HFFc6 (cell line): ENCODE measurements at regions not wholly inside any gene's neighbourhood (a gene's known extent, or its start where the extent isn't known, plus 50 kb on each side); places are given as distances from the start of the nearest gene placed in this dataset.
"Not testable (repeated sequence)": the region's sequence is repeated elsewhere in the genome, so short reads cannot be mapped to it uniquely, and the experiment has no call there.

Source experiments
- DNase-seq: peaks from one replicate; pipeline ENCODE4 v3.0.0-alpha.2; 2018
- H3K27ac Mint-ChIP-seq: 2 replicates; pipeline ENCODE4 v1.8.0; 2020; ENCODE audit warnings: mild to moderate bottlenecking, mixed read lengths
- H3K27me3 Mint-ChIP-seq: 2 replicates; pipeline ENCODE4 v1.8.0; 2021; ENCODE audit warnings: mild to moderate bottlenecking, moderate library complexity, mixed read lengths; ENCODE audit not compliant: insufficient read depth
- H3K36me3 Mint-ChIP-seq: 2 replicates; pipeline ENCODE4 v1.8.0; 2021; ENCODE audit warnings: low read depth, mixed read lengths
- H3K4me1 Mint-ChIP-seq: 2 replicates; pipeline ENCODE4 v1.8.0; 2020; ENCODE audit warnings: low read depth, mixed read lengths
- H3K4me3 Mint-ChIP-seq: 2 replicates; pipeline ENCODE4 v1.8.0; 2020; ENCODE audit warnings: mild to moderate bottlenecking, moderate library complexity, mixed read lengths
- H3K9me3 Mint-ChIP-seq: 2 replicates; pipeline ENCODE4 v1.8.0; 2020; ENCODE audit warnings: mild to moderate bottlenecking, mixed read lengths
- CTCF ChIP-seq: fragments of 200-600 bp; sonication (generic); IDR thresholded peaks from 2 replicates; pipeline ENCODE4 v1.5.0; 2021; ENCODE audit warnings: antibody characterized with exemption, mild to moderate bottlenecking

GRCh38 chr2:234701841-234702240 is 205.0 kb upstream of the ARL4C start:
- DNase-seq: no peak
- no peak for TF ChIP-seq CTCF
- no peak overlapping the region for H3K27ac Mint-ChIP-seq
- H3K4me1 Mint-ChIP-seq: peaks cover 27% of the 10 kb centered on the region
- peaks cover 19% of the 10 kb centered on the region for H3K9me3 Mint-ChIP-seq
- H3K27me3 Mint-ChIP-seq: no peaks in the 10 kb centered on the region; the same call in none of the 2 replicates
- peaks cover 17% of the 10 kb centered on the region for H3K36me3 Mint-ChIP-seq
- H3K4me3 Mint-ChIP-seq: no peak overlapping the region

- Mint-ChIP-seq H3K4me1 (peaks cover 27% of the 10 kb centered on the region), H3K36me3 (peaks cover 22% of the 10 kb centered on the region), H3K4me3 (no peak overlapping the region), H3K9me3 (peaks cover 23% of the 10 kb centered on the region), H3K27ac (no peak overlapping the region), H3K27me3 (no peaks in the 10 kb centered on the region; the same call in none of the 2 replicates)
- DNase-seq: no peak
- no peak for TF ChIP-seq CTCF
Observed at GRCh38 chr2:234701421-234701820, 204.5 kb upstream of the ARL4C start.

- no peak for TF ChIP-seq CTCF
- Mint-ChIP-seq H3K4me3 (no peak overlapping the region), H3K27ac (no peak overlapping the region), H3K36me3 (peaks cover 28% of the 10 kb centered on the region), H3K27me3 (no peaks in the 10 kb centered on the region; the same call in none of the 2 replicates), H3K4me1 (peaks cover 22% of the 10 kb centered on the region), H3K9me3 (peaks cover 37% of the 10 kb centered on the region)
- no peak for DNase-seq
Observed at GRCh38 chr2:234699456-234699855, 202.6 kb upstream of the ARL4C start.

- Mint-ChIP-seq H3K4me1 (peaks cover 24% of the 10 kb centered on the region), H3K9me3 (peaks cover 37% of the 10 kb centered on the region), H3K36me3 (peaks cover 28% of the 10 kb centered on the region)
- DNase-seq, H3K27ac Mint-ChIP-seq, H3K4me3 Mint-ChIP-seq, H3K27me3 Mint-ChIP-seq: not testable (repeated sequence)
Observed at GRCh38 chr2:234697300-234697876, 200.5 kb upstream of the ARL4C start.

- no peak overlapping the region for H3K4me3 Mint-ChIP-seq
- H3K4me1 Mint-ChIP-seq: peaks cover 35% of the 10 kb centered on the region
- H3K27ac Mint-ChIP-seq: no peak overlapping the region
- DNase-seq: no peak
- H3K36me3 Mint-ChIP-seq: peaks cover 28% of the 10 kb centered on the region
- H3K27me3 Mint-ChIP-seq: no peaks in the 10 kb centered on the region
- peaks cover 37% of the 10 kb centered on the region for H3K9me3 Mint-ChIP-seq
- no peak for TF ChIP-seq CTCF
Observed at GRCh38 chr2:234695981-234696380, 199.1 kb upstream of the ARL4C start.

- Mint-ChIP-seq H3K9me3 (peaks cover 37% of the 10 kb centered on the region), H3K4me1 (peaks cover 42% of the 10 kb centered on the region), H3K27me3 (no peaks in the 10 kb centered on the region), H3K36me3 (peaks cover 28% of the 10 kb centered on the region), H3K4me3 (no peak overlapping the region), H3K27ac (peak overlapping the region; percentile 22; the same call in 1 of the 2 replicates)
- DNase-seq: peak; percentile 58
- no peak for TF ChIP-seq CTCF
Observed at GRCh38 chr2:234694244-234695013, 197.5 kb upstream of the ARL4C start.

- not testable (repeated sequence) for DNase-seq
- peaks cover 28% of the 10 kb centered on the region for H3K36me3 Mint-ChIP-seq
Observed at GRCh38 chr2:234693681-234694190, 196.9 kb upstream of the ARL4C start.

GRCh38 chr2:234693191-234693590 is 196.3 kb upstream of the ARL4C start:
- H3K27me3 Mint-ChIP-seq, H3K27ac Mint-ChIP-seq, H3K4me3 Mint-ChIP-seq, DNase-seq: not testable (repeated sequence)
- Mint-ChIP-seq H3K36me3 (peaks cover 22% of the 10 kb centered on the region), H3K9me3 (peaks cover 31% of the 10 kb centered on the region), H3K4me1 (peaks cover 42% of the 10 kb centered on the region)

More at GRCh38 chr2:234693681-234694190, 196.9 kb upstream of the ARL4C start:
- H3K27me3 Mint-ChIP-seq, H3K27ac Mint-ChIP-seq, H3K4me3 Mint-ChIP-seq: not testable (repeated sequence)
- peaks cover 42% of the 10 kb centered on the region for H3K4me1 Mint-ChIP-seq
- peaks cover 37% of the 10 kb centered on the region for H3K9me3 Mint-ChIP-seq
